ENCODE measurements at regions not wholly inside any gene's neighbourhood (a gene's known extent, or its start where the extent isn't known, plus 50 kb on each side); places are given as distances from the start of the nearest gene placed in this dataset.

- no peak for TF ChIP-seq CTCF (IDR thresholded peaks at IDR 0.05)
- TF ChIP-seq POLR2A (IDR thresholded peaks at IDR 0.05): no peak
- TF ChIP-seq POLR2AphosphoS5 (IDR thresholded peaks at IDR 0.05; ENCODE audit: insufficient read depth in 1 of 2, low read depth in 1 of 2): no peak
These were observed 311.6 kb upstream of the RASGRP1 start for GRCh38 chr15:38876211-38876610.

All from vagina (tissue), 2 donors.